ENCODE measurements at regions not wholly inside any gene's neighbourhood (a gene's known extent, or its start where the extent isn't known, plus 50 kb on each side); places are given as distances from the start of the nearest gene placed in this dataset.

GRCh38 chr11:115767047-115767802 lies 263.0 kb upstream of the CADM1 start:
- no peak for TF ChIP-seq POLR2A (IDR thresholded peaks at IDR 0.05)
- Histone ChIP-seq H3K9me3 (no peaks in the 10 kb centered on the region), H3K36me3 (no peaks in the 10 kb centered on the region), H3K27me3 (replicated peaks; ENCODE audit: insufficient read depth) (no peaks in the 10 kb centered on the region), H3K27ac (no peak overlapping the region), H3K4me3 (no peak overlapping the region), H3K4me1 (replicated peaks) (no peaks in the 10 kb centered on the region)
- DNase-seq (ENCODE audit: low spot score) = no peak
- WGBS = 89% methylated on average over 10 of the region's 10 CpGs
- intact Hi-C loops (cut with DNase I) = no loop called here

GRCh38 chr11:115766561-115766960 lies 262.3 kb upstream of the CADM1 start:
- no peak overlapping the region for H3K27ac ChIP-seq
- no peaks in the 10 kb centered on the region for H3K36me3 ChIP-seq
- TF ChIP-seq CTCF (IDR thresholded peaks at IDR 0.05) = no peak
- no peak for TF ChIP-seq POLR2A (IDR thresholded peaks at IDR 0.05)
- TF ChIP-seq POLR2AphosphoS5 (IDR thresholded peaks at IDR 0.05) = no peak
- 83% methylated on average over 4 of the region's 4 CpGs for WGBS
- H3K4me1 ChIP-seq (replicated peaks) = no peaks in the 10 kb centered on the region
- no peak for DNase-seq (ENCODE audit: low spot score)
- no peak overlapping the region for H3K4me3 ChIP-seq
- intact Hi-C loops (cut with DNase I) = no loop called here
- H3K9me3 ChIP-seq = no peaks in the 10 kb centered on the region
- H3K27me3 ChIP-seq (replicated peaks; ENCODE audit: insufficient read depth) = no peaks in the 10 kb centered on the region

- intact Hi-C loops (cut with DNase I) = no loop called here
- no peak for DNase-seq (ENCODE audit: low spot score)
- no peak overlapping the region for H3K27ac ChIP-seq
- TF ChIP-seq POLR2A (IDR thresholded peaks at IDR 0.05) (no peak), POLR2AphosphoS5 (IDR thresholded peaks at IDR 0.05) (no peak), CTCF (IDR thresholded peaks at IDR 0.05) (no peak)
- H3K36me3 ChIP-seq = no peaks in the 10 kb centered on the region
- no peaks in the 10 kb centered on the region for H3K4me1 ChIP-seq (replicated peaks)
- no peak overlapping the region for H3K4me3 ChIP-seq
- WGBS = 78% methylated on average over 6 of the region's 6 CpGs
- no peaks in the 10 kb centered on the region for H3K9me3 ChIP-seq
- H3K27me3 ChIP-seq (replicated peaks; ENCODE audit: insufficient read depth) = no peaks in the 10 kb centered on the region
These were observed 261.6 kb upstream of the CADM1 start for GRCh38 chr11:115765803-115766239.

GRCh38 chr11:115764176-115764575 lies 260.0 kb upstream of the CADM1 start:
- Histone ChIP-seq H3K9me3 (no peaks in the 10 kb centered on the region), H3K27ac (no peak overlapping the region), H3K4me1 (replicated peaks) (no peaks in the 10 kb centered on the region), H3K4me3 (no peak overlapping the region), H3K27me3 (replicated peaks; ENCODE audit: insufficient read depth) (no peaks in the 10 kb centered on the region), H3K36me3 (no peaks in the 10 kb centered on the region)
- TF ChIP-seq CTCF (IDR thresholded peaks at IDR 0.05) (no peak), POLR2A (IDR thresholded peaks at IDR 0.05) (no peak), POLR2AphosphoS5 (IDR thresholded peaks at IDR 0.05) (no peak)
- intact Hi-C loops (cut with DNase I) = no loop called here
- WGBS = 67% methylated on average over 7 of the region's 7 CpGs
- no peak for DNase-seq (ENCODE audit: low spot score)

- H3K27me3 ChIP-seq (replicated peaks; ENCODE audit: insufficient read depth) = no peaks in the 10 kb centered on the region
- no peak overlapping the region for H3K4me3 ChIP-seq
- TF ChIP-seq POLR2A (IDR thresholded peaks at IDR 0.05) = no peak
- no peak for TF ChIP-seq POLR2AphosphoS5 (IDR thresholded peaks at IDR 0.05)
- no peak for TF ChIP-seq CTCF (IDR thresholded peaks at IDR 0.05)
- DNase-seq (ENCODE audit: low spot score) = no peak
- WGBS = 91% methylated on average over 1 of the region's 1 CpG
- no peaks in the 10 kb centered on the region for H3K9me3 ChIP-seq
- no peaks in the 10 kb centered on the region for H3K4me1 ChIP-seq (replicated peaks)
- no peak overlapping the region for H3K27ac ChIP-seq
- intact Hi-C loops (cut with DNase I) = no loop called here
- no peaks in the 10 kb centered on the region for H3K36me3 ChIP-seq
These were observed 257.6 kb upstream of the CADM1 start for GRCh38 chr11:115761817-115762216.

Data from prostate gland (tissue), 2 donors.